ENCODE measurements at regions not wholly inside any gene's neighbourhood (a gene's known extent, or its start where the extent isn't known, plus 50 kb on each side); places are given as distances from the start of the nearest gene placed in this dataset.

GRCh38 chr13:65642301-65642700 lies 1587.8 kb downstream of the PCDH9 start:
- ChIA-PET POLR2A (no interaction called here), CTCF (no interaction called here)
- TF ChIP-seq FOXK2 (IDR thresholded peaks at IDR 0.05) (no peak), HDGF (IDR thresholded peaks at IDR 0.05; ENCODE audit: borderline replicate concordance) (no peak), ELF4 (IDR thresholded peaks at IDR 0.05) (no peak), PKNOX1 (IDR thresholded peaks at IDR 0.05) (no peak), LEF1 (IDR thresholded peaks at IDR 0.05; ENCODE audit: borderline replicate concordance) (no peak), NFRKB (IDR thresholded peaks at IDR 0.05) (no peak), TARDBP (IDR thresholded peaks at IDR 0.05) (no peak), ZNF384 (IDR thresholded peaks at IDR 0.05) (no peak)
- DNase-seq (ENCODE audit: extremely low spot score): no peak

- TF ChIP-seq PKNOX1 (IDR thresholded peaks at IDR 0.05): peak; percentile 92
- no peak for TF ChIP-seq HDGF (IDR thresholded peaks at IDR 0.05; ENCODE audit: borderline replicate concordance)
- no peak for TF ChIP-seq NFRKB (IDR thresholded peaks at IDR 0.05)
- no peak for TF ChIP-seq SUZ12 (IDR thresholded peaks at IDR 0.05)
- TF ChIP-seq FOXK2 (IDR thresholded peaks at IDR 0.05): no peak
- TF ChIP-seq ELF4 (IDR thresholded peaks at IDR 0.05): no peak
- no peak for TF ChIP-seq BHLHE40 (IDR thresholded peaks at IDR 0.05; ENCODE audit: borderline replicate concordance)
- peak; percentile 83 for DNase-seq (ENCODE audit: extremely low spot score)
- ChIA-PET POLR2A (no interaction called here), CTCF (interaction anchor here (0.7 to 1.9 kb wide), 10 partner anchors 8 to 1735 kb away, joined by 3 to 10 read pairs (median 5); no protein-coding TSS in a partner anchor)
Measured at GRCh38 chr13:65638572-65639168, 1591.5 kb downstream of the PCDH9 start.

GRCh38 chr13:65633806-65634205 lies 1596.3 kb downstream of the PCDH9 start:
- CTCF ChIA-PET: no interaction called here
- no peak for TF ChIP-seq ZNF384 (IDR thresholded peaks at IDR 0.05)
- no peak for TF ChIP-seq SP1 (IDR thresholded peaks at IDR 0.05)
- no peak for TF ChIP-seq SUZ12 (IDR thresholded peaks at IDR 0.05)
- TF ChIP-seq FOXA1 (IDR thresholded peaks at IDR 0.05): no peak
- no peak for TF ChIP-seq NFRKB (IDR thresholded peaks at IDR 0.05)
- TF ChIP-seq FOXM1 (IDR thresholded peaks at IDR 0.05; ENCODE audit: borderline replicate concordance): no peak
- TF ChIP-seq ELF4 (IDR thresholded peaks at IDR 0.05): no peak
- no peak for TF ChIP-seq L3MBTL2 (conservative IDR thresholded peaks at IDR 0.05)
- TF ChIP-seq HDGF (IDR thresholded peaks at IDR 0.05; ENCODE audit: borderline replicate concordance): no peak
- no peak for TF ChIP-seq CTBP1 (IDR thresholded peaks at IDR 0.05; ENCODE audit: borderline replicate concordance)
- no peak for TF ChIP-seq FOXK2 (IDR thresholded peaks at IDR 0.05)
- no peak for TF ChIP-seq LEF1 (IDR thresholded peaks at IDR 0.05; ENCODE audit: borderline replicate concordance)
- TF ChIP-seq PKNOX1 (IDR thresholded peaks at IDR 0.05): no peak
- no peak for TF ChIP-seq TARDBP (IDR thresholded peaks at IDR 0.05)
- POLR2A ChIA-PET: no interaction called here
- DNase-seq (ENCODE audit: extremely low spot score): no peak

GRCh38 chr13:65631078-65631477 lies 1599.1 kb downstream of the PCDH9 start:
- CTCF ChIA-PET: interaction anchor here (0.7 kb wide), 1 partner anchor 1170 kb away, joined by 3 read pairs; no protein-coding TSS in a partner anchor
- POLR2A ChIA-PET: no interaction called here
- TF ChIP-seq SP1 (IDR thresholded peaks at IDR 0.05) (no peak), FOXM1 (IDR thresholded peaks at IDR 0.05; ENCODE audit: borderline replicate concordance) (no peak), NFRKB (IDR thresholded peaks at IDR 0.05) (no peak), ELF4 (IDR thresholded peaks at IDR 0.05) (no peak), BHLHE40 (IDR thresholded peaks at IDR 0.05; ENCODE audit: borderline replicate concordance) (no peak)
- no peak for DNase-seq (ENCODE audit: extremely low spot score)

- ChIA-PET CTCF (interaction anchor here (0.6 kb wide), 1 partner anchor 9 kb away, joined by 3 read pairs; no protein-coding TSS in a partner anchor), POLR2A (no interaction called here)
- TF ChIP-seq ARNT (IDR thresholded peaks at IDR 0.05): no peak
- TF ChIP-seq BHLHE40 (IDR thresholded peaks at IDR 0.05; ENCODE audit: borderline replicate concordance): no peak
- TF ChIP-seq L3MBTL2 (conservative IDR thresholded peaks at IDR 0.05): no peak
- no peak for TF ChIP-seq SP1 (IDR thresholded peaks at IDR 0.05)
- no peak for TF ChIP-seq SUZ12 (IDR thresholded peaks at IDR 0.05)
- no peak for TF ChIP-seq ELF4 (IDR thresholded peaks at IDR 0.05)
- TF ChIP-seq FOXK2 (IDR thresholded peaks at IDR 0.05): no peak
- no peak for TF ChIP-seq FOXM1 (IDR thresholded peaks at IDR 0.05; ENCODE audit: borderline replicate concordance)
- no peak for TF ChIP-seq FOXA1 (IDR thresholded peaks at IDR 0.05)
- TF ChIP-seq CTBP1 (IDR thresholded peaks at IDR 0.05; ENCODE audit: borderline replicate concordance): no peak
- TF ChIP-seq TARDBP (IDR thresholded peaks at IDR 0.05): no peak
- no peak for TF ChIP-seq ZNF384 (IDR thresholded peaks at IDR 0.05)
- TF ChIP-seq NFRKB (IDR thresholded peaks at IDR 0.05): no peak
- no peak for DNase-seq (ENCODE audit: extremely low spot score)
Measured at GRCh38 chr13:65629926-65630325, 1600.2 kb downstream of the PCDH9 start.

- ChIA-PET CTCF (no interaction called here), POLR2A (no interaction called here)
- no peak for DNase-seq (ENCODE audit: extremely low spot score)
- TF ChIP-seq PKNOX1 (IDR thresholded peaks at IDR 0.05) (no peak), FOXK2 (IDR thresholded peaks at IDR 0.05) (no peak), TARDBP (IDR thresholded peaks at IDR 0.05) (no peak), ZNF384 (IDR thresholded peaks at IDR 0.05) (no peak), ELF4 (IDR thresholded peaks at IDR 0.05) (no peak), SP1 (IDR thresholded peaks at IDR 0.05) (no peak), L3MBTL2 (conservative IDR thresholded peaks at IDR 0.05) (no peak), FOXA1 (IDR thresholded peaks at IDR 0.05) (no peak), BHLHE40 (IDR thresholded peaks at IDR 0.05; ENCODE audit: borderline replicate concordance) (no peak)
Measured at GRCh38 chr13:65623148-65623547, 1607.0 kb downstream of the PCDH9 start.

Measured in HEK293T (cell line).